DMS53 (cell line): ENCODE measurements at regions not wholly inside any gene's neighbourhood (a gene's known extent, or its start where the extent isn't known, plus 50 kb on each side); places are given as distances from the start of the nearest gene placed in this dataset.
"Not testable (repeated sequence)": the region's sequence is repeated elsewhere in the genome, so short reads cannot be mapped to it uniquely, and the experiment has no call there.

ENCODE experiments used
- DNase-seq: peaks from one replicate; lab custom pipeline; 2025; lab: John Stamatoyannopoulos, UW

DNA sequence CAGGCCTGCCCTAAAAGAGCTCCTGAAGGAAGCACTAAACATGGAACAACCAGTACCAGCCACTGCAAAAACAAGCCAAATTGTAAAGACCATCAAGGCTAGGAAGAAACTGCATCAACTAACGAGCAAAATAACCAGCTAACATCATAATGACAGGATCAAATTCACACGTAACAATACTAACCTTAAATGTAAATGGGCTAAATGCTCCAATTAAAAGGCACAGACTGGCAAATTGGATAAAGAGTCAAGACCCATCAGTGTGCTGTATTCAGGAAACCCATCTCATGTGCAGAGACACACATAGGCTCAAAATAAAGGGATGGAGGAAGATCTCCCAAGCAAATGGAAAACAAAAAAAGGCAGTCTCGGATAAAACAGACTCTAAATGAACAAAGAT lies 117.7 kb upstream of the ETV3 start:
- DNase-seq: not testable (repeated sequence)

DNA sequence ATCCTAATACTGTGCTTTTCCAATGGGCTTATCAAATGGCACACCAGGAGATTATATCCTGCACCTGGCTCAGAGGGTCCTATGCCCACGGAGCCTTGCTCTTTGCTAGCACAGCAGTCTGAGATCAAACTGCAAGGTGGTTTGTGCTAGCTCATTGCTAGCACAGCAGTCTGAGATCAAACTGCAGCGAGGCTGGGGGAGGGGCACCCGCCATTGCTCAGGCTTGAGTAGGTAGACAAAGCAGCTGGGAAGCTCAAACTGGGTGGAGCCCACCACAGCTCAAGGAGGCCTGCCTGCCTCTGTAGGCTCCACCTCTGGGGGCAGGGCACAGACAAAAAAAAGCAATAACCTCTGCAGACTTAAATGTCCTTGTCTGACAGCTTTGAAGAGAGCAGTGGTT lies 116.0 kb upstream of the ETV3 start:
- DNase-seq: not testable (repeated sequence)

DNA sequence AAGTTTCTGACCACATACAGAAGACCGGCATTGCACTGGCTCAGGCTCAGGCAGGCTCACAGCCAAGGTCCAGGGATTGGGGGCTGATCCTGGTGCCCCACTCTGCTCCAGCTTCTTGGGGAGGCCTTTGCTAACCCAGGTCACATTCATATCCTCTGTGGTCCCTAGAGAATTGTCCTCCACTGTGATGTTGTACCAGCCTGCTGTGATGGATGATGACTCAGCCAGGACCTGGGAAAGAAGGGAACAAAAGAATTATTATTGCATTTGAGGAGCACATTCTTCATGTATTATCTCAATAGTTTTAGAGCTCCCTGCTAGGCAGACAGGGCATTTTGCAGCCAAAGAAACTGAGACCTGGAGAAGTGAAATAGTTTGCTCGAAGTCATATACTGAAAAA lies 114.3 kb upstream of the ETV3 start:
- DNase-seq: no peak

DNA sequence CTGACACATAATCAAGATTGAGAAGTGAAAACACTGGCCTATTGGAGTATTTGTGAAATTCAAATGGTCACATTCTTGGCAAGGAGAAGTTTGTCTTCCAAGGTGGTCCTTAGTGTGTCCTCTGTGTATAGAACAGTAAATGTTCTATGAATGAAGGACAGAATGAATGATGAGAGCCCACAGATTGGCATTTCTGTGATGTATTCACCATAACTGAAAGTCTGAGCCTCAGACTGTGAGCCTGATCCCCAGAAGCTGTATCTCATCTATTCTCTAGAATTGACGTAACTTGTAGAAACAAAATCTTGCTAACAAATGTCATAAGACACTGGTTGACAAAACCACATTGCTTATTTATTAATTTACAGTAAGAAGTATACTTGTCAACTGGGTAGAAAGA lies 111.5 kb upstream of the ETV3 start:
- no peak for DNase-seq

DNA sequence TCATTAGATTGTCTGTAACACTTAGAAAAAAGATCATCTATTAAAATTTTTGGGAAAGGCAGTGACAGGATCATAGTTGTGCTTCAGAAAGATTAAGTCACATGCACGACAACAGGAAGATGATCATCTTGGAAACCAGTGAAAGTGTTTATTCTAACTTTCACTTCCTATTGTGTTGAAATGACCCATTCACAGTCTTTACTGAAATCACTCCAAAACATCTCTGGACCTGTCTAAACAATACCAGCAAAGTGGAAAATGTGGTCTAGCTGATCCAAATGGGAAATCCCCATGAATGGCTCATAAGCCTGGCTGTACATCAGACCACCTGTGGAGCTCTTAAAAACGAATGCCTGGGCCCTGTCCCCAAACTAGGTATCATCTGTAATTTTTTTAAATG lies 111.1 kb upstream of the ETV3 start:
- no peak for DNase-seq

DNA sequence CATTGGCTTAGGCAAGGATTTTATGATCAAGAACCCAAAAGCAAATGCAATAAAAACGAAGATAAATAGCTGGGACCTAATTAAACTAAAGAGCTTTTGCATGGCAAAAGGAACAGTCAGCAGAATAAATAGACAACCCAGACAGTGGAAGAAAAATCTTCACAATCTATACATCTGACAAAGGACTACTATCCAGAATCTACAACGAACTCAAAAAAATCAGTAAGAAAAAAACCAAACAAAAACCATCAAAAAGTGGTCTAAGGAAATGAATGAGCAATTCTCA lies 109.5 kb upstream of the ETV3 start:
- DNase-seq: not testable (repeated sequence)

DNA sequence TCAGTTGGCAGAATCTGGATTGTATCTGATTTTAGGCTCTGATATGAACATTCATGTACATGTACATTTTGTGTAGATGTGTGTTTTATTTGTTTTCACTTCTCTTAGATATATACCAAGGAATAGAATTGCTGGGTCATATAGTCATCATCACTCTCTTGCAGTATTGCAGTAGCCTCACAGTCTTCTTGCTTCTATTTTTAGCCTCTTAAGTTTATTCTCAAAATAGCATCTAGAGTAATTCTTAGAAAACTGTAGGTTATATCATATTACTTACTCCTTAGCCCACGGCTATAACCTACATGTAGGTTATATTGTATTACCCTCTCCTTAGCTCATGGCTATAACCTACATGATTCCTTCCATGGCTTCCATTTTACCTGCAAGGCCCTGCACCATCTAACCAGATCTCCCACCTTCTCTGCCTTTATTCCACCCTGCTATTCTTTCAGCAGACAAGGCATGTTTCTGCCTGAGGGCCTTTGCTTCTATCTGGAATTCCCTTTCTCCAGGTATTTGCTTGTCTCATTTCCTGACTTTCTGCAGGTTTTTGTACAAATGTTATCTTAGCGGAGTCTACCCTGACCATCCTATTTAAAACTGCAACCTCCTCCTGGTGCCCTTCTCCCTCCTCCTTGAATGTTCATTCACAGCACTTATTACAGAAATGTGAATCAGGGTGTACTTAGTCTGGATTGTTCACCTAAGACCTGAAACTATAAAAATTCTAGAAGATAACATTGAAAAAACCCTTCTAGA lies 109.0 kb upstream of the ETV3 start:
- DNase-seq: no peak

DNA sequence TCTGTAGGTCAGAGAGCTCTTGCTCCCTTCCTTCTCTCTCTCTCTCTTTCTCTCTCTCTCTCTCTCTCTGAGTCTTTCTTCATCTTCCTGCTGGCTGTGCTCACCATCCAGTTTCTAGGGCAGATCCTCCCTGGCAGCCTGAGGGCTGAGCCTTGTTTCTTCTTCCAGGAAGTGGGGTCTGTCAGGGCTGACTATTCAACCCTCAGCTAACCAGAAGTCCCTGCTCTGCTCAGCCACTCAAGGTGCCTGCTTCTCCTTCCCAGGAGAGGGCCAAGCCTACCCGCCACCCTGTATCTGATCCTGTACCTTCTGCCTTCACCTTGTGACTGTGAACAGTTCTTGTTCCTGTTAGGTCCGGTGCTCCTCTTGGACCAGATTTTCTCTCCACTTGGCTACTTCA lies 107.6 kb upstream of the ETV3 start:
- no peak for DNase-seq

DNA sequence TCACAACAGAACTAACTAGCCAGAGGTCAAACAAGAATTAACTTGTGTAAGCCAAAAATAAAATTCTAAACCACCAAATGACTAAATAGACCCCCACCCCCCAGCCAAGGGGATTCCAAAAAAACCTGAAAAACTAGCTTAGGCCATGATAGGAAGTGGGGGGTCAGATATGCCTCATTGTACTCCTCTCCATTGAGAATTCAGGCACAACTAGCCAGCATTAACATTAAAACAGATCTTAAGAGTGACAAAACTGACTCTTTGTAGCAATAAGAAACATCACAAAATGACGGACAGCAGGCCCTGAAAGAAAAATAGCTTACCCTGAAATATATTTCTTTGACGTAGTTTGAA lies 103.0 kb upstream of the ETV3 start:
- DNase-seq: no peak

DNA sequence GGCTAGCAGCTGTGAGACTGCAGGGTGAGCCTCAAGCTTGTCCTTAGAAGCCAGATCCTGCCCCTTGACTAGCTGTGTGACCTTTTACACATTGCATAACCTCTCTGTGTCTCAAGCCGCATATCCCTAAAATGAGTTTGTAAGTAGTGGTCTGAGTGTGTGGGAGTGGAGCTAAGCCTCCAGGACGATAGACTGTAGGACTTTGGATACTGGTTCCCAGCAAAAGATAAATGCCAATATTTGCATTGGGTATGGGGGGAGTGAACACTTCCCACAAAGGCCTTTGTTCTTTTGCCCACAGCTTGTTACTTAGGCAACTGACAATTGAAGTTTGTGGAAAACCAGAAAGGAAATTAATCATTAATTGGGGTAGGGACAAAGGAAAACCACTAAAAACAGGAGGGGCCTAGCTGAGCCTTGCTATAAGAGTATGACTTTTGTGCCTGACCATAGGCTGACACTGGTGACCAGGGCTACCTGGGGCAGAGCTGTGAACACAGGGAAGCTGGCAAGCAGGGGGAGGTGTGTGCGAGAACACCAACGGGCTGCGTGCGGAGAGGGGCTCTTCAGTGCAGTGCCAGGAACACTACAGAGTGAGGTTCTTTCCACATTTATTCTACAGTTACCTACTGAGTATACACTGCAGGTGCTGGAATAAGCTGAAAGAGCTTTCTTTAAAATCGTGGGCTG lies 102.4 kb upstream of the ETV3 start:
- peak; percentile 97 for DNase-seq

DNA sequence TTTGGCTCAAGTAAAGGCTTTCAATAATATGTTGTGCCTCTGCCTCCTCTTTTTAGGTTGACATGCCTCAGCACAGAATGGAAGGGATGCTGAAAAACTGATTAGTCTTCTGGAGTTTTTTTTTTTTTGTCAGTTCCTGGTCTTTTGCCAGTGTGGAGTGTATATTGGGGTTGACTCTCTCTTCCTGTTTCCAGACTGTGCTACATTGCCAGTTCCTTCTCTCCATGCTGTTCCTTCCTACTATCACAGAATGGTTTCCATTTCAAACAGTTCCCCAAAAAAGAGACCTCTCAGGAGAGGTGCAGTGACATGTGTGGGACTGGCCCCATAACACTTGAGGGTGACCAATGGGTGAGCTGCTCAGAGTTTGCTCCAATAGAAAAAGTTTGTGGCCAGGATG lies 101.7 kb upstream of the ETV3 start:
- peak; percentile 49 for DNase-seq

DNA sequence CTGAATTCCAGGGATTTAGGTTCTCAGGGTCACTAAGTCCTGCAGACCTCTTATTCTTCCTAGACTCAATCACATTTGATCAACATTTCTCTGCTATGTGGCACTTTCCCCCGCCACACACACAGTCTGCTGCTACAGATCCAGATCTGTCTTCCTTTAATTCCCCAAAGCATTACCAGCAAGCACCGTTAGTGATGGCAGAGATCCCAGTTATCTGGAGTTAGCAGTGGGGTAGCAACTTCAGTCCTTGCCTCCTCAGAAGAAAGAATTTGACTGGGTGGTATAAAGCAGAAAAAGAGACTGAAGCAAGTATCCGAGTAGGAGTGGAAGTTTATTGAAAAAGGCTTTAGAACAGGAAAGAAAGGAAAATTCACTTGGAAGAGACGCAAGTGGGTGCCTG lies 100.4 kb upstream of the ETV3 start:
- DNase-seq: no peak

DNA sequence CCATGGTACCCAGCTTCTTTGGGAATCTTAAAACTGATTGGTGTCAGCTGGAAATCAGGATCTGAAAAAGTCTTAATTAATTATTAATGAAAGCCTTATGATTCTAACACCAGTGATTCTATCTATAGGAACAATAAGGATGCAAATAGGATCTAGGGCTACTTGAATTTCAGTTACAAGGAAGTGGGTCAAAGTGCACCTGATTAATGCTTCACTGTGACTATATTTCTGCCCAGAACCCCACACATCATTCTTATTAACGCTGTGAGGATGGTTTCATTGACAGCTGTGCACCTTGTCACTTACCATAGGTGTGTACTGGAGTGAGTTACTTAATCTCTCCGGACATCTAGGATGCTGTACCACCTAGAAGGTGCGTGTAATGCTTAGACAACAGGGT lies 99.8 kb upstream of the ETV3 start:
- DNase-seq: peak; percentile 34

DNA sequence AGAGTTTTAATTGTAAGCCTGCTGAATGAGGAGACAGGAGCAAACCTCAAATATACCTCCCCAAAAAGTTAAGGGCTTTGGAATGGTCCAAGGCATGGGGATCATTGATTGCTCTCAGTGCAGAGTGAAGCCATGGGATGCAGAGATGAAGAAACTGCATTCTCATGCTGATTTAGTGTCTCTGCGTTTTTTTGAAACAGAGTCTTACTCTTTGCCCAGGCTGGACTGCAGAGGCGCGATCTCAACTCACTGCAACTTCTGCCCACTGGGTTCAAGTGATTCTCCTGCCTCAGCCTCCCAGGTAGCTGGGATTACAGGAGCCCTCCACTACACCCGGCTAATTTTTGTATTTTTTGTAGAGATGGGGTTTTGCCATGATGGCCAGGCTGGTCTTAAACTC lies 99.3 kb upstream of the ETV3 start:
- DNase-seq: no peak

DNA sequence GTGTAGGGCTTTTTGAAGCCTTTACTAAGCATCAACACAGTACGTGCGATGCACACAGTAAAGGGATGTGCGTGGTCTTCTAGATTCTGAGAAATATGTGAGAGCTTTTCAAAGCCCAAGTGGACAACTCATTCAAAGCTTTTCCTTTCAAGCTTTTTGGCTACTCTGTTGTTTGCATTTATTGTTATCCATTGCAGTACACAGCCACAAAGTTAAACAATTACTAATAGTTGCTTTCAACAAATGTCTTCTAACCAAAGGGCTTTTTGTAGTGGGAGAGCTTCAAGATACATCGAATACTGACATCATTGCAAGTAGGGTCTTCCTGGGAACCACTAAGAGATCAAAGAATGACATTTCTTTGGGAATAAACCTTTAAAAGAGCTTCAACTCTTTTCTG lies 97.9 kb upstream of the ETV3 start:
- no peak for DNase-seq

DNA sequence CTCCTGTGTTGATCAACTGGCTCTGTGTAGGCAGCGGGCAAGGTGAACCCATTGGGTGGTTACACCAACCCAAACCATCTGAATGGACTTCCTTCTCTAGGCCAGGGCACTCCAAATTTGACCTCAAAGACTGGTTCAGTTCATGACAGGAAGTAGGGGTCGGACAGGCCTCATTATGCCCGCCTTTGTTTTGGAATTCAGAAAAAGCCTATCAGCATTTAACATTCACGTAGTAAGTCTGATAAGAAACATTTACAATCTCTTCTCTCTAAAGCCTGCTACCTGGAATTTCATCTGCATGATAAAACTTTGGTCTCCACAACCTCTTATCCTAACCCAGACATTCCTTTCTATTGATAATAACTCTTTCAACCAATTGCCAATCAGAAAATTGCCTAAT lies 97.1 kb upstream of the ETV3 start:
- DNase-seq: no peak

DNA sequence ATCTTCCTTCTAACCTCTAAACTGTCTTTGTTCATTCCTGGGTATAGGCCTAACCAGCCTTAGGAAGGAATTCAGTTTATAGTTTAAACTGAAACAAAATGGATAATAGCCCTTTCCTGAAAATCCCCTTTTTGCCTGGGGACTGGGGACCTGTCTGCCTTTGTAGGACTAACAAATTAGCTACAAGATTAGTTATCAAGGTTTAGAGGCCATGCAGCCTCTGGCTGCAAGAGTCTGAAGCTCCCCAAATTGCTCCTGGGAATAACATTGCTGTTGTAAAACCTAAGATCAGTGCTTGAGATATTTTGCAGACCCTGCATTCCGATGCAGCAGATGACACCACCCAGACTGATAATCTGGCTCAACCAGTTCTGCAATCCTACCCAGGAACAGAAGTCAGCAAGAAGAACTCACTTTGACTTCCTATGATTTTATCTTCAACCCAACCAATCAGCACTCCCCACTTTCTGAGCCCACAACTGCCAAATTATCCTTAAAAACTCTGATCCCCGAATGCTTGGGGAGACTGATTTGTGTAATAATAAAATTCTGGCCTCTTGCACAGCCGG lies 96.6 kb upstream of the ETV3 start:
- DNase-seq: no peak

DNA sequence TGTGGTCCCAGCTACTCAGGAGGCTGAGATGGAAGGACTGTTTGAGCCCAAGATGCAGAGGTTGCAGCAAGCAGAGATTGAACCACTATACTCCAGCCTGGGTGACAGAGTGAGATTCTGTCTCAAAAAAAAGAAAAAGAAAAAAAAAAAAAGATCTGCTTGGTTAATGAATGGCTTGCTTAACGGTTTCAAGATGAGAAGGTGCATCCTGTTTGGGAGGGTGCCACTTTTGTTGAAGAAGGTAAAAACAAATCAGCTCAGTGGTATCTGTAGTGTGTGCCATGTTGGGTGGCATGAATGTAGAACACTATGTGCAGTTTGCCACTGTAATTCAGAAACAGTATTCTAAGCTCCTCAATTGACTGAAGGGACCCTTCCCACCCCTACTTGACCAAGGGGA lies 94.9 kb upstream of the ETV3 start:
- DNase-seq: no peak

DNA sequence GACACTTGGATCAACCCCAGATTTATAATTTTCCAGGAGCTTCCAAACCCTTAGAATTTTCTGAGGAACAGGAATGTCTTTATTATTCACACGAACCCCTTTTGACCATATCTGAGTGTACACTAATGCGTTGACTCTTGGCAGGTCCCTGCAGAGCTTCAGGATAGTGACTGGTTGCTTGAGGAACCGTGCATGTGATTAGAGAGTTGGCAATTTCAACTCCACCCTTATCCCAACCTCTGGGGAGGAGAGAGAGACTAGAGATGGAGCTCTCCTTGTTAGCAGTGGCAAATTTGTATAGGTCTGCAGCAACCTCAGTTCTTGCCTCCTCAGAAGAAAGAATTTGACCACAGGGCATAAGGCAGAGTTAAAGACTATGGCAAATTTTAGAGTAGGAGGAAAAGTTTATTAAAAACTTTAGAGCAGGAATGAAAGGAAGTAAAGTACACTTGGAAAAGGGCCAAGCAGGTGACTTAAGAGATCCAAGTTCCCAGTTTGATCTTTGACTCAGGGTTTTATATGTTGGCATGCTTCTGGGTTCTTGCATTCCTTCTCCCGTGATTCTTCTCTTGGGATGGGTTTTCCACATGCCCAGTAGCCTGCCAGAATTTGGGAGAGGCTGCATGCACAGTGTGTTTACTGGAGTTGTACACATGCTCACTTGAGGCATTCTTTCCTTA lies 93.8 kb upstream of the ETV3 start:
- DNase-seq: no peak

DNA sequence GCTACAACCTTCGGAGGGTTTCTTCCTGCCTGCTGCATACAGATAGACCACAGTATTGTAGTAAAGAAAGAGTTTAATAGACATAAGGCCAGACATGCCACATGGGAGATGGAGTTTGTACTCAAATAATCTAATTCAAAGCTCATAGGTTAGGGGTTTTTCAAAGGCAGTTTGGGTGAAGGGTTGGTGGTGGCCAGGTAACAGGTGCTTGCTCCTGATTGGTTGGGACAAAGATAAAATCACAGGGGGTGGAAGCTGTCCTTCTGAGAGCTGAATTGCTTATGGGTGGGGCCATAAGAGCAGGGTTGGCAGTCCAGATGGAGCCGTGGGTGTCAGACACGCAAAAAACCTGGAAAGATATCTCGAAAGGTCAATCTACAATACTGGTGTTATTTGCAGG lies 92.3 kb upstream of the ETV3 start:
- no peak for DNase-seq

DNA sequence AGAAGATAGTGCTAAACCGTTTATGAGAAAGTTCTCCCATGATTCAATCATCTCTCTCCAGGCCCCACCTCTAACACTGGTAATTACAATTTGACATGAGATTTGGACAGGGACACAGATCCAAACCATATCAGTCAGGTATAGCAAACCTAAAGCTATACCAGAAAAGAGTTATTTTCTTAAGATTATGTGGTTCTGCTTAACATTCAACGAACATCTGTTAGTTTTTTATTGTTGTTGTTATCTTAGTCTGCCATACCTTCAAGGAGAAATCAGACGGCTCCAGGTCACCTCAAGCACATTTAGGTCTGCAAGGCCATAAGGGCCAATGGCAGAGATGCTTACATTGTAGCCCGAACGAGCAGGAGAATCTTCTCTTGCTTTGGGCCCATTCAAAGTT lies 89.5 kb upstream of the ETV3 start:
- DNase-seq: no peak

DNA sequence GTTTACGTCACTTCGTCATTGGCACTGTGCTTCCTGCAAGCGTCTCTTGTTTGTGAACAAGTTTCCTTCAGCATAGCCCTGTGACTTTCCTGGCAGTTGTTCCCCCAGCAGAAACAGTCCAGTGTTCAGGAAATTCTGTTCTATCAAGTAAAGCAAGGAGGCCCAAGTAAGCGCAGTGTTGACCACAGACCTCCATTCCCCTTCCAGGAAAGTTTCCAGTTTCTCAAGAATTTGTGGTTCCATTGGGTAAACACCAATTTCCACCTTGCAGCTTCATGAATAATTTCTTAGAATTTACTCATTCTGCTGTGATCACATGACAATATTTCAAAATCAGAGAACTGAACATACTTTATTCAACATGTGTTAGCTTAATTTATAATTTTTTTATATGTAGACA lies 88.5 kb upstream of the ETV3 start:
- DNase-seq: no peak

DNA sequence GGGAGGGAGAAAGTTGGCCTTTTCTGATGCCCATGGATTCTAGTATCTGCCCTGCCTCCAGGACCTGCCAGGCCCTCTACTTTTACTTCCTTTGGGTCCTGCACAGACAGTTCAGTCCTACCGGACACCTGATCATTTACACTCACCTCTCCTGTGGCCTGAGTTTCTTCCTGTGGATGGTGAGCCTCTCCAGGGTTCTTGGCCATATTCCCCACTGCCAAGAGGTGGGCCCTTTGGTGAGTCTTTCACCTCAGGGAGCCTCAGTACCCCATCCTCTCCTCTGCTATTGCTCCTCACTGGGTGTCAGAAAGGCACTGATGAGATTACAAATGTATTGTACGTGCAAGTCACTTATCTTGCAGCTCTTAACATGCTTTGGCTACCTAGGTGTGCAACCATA lies 81.4 kb upstream of the ETV3 start:
- DNase-seq: no peak
